GM11168 (cell line): ENCODE measurements at regions not wholly inside any gene's neighbourhood (a gene's known extent, or its start where the extent isn't known, plus 50 kb on each side); places are given as distances from the start of the nearest gene placed in this dataset.

Experiments used
- in situ Hi-C: fragments of 300-500 bp; cut with MboI; formaldehyde crosslinking; loops from one replicate; pipeline ENCODE4 v1.12.0; 2022; ENCODE audit warnings: low sequenced_read_pairs; ENCODE audit not compliant: unreplicated experiment

DNA sequence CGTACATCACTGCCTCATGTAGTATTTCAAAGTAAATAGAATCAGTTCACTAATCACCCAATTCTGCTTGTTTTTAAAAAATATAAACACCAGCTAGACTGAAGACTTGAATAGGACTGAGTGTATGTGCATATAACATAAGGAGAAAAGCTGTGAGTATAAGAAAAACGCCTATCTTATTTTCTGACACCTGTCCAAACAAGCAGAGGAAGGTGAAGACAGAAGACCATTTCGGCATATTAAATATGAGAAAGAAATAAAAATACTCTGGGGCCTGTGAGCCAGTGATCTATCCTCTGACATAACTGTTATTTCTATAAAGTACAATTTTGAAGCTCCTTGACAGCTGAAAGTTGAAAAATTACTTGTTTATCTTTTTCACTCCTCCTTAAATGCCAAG lies 111.3 kb upstream of the EEA1 start:
- in situ Hi-C loops: no loop called here

DNA sequence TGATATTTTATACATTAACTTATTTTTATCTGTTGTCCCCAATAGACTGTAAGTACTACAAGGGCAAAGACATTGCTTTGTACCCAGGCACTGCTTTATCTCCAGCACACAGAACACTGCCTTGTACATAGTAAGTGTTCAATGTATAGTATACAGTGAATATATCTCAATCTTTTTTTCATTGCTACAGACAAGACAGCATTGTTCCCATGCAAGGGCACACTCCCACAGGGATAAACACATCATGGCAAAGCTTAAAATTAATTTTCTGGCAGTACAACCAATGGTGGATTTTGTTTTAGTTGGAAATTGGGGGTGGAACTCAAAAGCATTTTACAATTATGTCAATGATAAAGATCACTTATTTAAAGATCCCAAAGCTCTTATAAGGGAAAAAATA lies 112.3 kb upstream of the EEA1 start:
- in situ Hi-C loops: no loop called here

DNA sequence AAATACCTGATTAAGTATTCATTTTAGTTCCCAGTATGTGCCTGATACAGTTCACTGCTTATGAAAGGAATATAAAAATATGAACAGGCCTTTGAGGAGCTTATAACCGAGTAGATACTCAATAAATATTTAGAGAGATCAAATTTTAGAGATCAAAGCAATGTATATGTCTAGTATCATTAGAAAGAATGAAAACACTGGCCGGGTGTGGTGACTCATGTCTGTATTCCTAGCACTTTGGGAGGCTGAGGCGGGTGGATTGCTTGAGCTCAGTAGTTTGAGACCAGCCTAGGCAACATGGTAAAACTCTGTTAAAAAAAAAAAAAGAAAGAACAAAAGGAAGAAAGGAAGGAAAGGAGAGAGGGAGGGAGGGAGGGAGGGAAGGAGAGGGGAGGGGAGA lies 113.2 kb upstream of the EEA1 start:
- in situ Hi-C loops: no loop called here

DNA sequence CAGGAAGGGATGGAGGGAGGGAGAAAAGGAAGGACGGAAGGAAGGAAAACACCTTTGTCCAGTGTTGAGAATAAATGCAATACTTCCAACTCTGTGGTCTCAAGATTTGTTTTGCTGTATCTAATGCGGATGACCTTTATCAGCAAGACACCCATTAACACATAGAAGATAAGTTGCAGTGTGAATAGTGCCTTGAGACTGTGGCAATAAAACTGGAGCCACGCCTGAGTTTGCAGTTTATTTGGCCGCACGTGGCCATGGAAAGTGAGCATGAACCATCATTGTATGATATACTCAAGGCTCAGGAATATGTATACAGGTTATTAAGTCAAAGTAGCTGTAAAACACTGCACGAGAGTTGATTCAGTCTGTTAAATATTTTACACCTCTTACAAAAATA lies 113.6 kb upstream of the EEA1 start:
- in situ Hi-C loops: no loop called here

DNA sequence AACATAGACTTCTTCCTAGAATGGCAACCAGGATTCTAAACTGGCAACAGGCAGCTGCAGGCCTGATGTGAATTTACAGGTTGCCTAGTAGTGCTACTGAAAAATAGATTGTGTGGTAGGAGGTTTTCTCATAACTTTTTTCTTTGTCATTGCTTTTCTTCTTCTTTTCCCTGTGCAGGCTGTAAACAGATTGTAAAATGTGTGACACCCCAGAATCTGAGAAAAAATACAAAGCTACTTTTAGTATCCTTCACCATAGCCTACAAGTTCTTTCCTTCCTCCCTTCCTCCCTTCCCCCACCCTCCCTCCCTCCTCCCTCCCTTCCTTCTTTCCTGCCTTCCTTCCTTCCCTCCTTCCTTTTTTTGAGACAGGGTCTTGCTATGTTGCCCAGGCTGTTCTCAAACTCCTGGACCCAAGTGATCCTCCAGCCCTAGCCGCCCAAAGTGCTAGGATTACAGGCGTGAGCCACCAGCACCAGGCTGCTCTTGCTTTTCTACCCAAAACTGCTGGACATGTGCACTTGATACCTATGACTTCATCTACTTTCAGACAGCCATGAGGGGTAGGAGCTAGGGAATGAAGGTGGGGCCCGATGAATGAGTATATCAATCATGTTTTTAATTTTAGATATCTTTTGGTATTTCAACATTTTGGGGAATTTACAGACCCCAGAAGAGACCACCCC lies 114.2 kb upstream of the EEA1 start:
- in situ Hi-C loops: no loop called here

DNA sequence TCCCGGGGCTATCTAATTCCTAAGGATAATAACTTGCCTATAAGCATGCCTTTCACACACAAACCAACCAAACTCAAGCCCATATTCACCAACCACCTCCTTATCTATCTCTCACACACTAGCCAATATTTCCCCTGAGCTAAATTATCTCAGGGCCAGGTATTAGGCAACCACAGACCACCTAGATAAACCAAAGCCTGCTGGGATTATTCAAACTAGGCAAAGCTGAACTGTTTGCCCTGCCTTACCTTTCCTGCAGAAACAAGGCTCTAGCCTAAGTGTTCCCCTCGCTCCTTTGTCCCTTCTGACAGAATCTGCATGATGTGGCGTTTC lies 114.7 kb upstream of the EEA1 start:
- in situ Hi-C loops: no loop called here

DNA sequence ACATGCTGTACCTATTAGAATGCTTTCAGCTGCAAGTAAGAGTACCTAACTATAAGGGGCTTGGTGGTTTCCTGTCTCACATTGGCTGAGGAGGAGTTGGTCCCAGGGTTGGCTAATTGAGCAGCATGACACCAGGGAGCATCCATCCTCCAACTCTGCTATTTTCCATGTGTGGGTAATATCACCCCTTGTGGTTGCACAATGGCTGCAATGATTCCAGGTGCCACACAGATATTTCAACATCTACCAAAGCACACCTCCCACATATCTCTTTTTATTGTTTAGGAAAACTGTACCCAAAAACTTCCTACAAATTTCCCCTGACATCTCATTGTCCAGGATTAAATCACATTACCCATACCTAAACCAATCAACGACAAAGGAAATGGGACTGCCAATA lies 118.0 kb upstream of the EEA1 start:
- in situ Hi-C loops: no loop called here

DNA sequence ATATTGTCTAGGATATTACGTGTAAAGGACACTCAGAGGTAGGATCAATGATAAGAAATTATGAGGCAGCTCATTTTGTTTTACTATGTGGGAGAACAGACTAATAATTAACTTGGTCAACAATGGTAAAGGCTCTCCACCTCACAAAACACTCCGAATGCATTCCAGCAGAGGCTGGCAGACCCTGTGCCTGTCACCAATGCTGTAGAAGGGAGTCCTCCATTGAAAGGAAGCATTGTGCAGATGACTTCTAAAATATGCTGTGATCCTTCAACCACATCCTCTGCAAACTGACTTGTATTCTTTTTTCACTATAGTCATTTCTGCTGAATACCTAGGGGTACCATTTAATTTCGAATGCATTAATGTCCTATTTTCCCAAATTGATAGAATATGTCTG lies 119.6 kb upstream of the EEA1 start:
- in situ Hi-C loops: no loop called here

DNA sequence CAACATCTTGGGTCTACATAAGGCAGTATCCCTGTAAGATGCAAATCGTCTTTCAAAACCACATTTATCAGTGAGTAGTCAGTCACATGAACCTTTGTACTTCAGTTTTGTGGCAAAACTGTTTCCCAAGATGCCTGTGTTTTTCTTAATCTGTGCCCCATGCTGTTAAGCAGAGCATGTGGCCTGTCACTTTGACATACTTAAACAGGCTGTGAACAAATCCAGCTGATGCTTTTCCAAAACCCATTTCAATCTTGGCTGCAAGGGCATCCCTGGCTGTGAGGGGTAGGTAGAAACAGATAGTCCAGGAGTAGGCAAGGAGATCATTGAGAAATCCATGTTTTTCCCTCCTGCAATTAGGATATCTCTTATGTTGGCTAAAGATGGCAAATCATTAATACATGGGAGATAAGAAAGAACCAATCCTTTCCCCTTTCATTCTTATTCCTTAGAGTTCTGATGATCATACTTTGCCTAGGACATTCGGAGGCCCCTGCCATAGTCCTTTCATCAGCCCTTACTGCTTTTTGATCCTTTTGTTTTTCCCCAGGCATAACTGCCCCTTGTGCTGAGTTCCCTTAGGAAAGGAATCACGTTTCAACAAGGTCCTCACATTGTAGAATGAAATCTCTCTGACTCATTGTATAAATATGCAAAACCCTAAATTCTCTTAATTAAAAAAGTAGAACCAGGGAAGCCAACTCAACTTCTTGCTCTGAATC lies 121.1 kb upstream of the EEA1 start:
- in situ Hi-C loops: no loop called here

DNA sequence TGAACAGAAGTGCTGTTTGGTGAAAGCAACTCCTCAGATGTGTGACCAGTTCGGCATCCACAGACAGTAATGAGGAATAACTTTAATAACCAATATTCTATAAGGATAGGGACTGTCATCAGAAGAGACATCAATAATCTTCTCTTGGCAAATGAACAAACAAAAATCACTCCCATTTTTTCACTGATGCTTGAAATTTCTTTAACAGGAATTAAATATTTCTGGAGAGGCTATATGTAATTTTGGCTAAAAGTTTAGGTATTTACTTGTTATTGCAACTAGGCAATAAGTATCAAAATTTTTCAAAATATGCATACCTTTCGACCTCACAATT lies 121.6 kb upstream of the EEA1 start:
- in situ Hi-C loops: no loop called here

DNA sequence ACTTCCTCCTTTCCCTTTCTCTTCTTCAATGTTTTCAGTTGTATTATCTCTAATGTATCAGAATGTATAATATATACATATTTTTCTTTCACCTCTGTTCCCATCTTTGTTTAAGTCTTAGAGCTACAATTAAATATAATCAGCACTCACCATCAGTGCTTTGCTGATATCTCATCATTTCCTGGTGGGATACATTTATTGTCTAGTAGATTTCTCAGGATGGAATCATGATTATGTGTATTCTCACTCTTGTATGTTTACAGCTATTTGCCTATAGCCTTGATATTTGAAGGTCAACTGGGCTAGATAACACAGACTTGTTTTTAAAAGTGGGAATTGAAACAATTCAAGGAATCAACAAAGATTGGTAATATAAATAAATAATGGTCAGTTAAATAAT lies 124.9 kb upstream of the EEA1 start:
- in situ Hi-C loops: no loop called here

DNA sequence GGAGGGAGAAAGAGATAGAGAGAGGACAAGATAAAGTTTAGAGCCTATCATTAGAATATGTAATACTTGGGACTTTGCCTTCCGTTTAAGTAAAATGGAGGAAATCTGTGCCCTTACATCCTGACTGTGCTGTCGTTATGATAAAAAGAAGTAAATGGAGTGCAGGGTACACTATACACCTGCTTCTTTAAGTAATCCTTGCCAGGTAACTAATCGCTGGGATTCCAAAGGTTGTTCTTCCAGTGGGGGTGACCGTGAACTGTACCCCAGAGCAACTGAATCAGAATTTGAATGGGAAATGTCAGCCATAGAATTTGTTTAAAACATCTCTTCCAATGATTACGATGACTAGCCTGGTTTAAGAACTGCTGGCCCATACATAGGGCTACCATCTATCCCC lies 126.1 kb upstream of the EEA1 start:
- in situ Hi-C loops: no loop called here

DNA sequence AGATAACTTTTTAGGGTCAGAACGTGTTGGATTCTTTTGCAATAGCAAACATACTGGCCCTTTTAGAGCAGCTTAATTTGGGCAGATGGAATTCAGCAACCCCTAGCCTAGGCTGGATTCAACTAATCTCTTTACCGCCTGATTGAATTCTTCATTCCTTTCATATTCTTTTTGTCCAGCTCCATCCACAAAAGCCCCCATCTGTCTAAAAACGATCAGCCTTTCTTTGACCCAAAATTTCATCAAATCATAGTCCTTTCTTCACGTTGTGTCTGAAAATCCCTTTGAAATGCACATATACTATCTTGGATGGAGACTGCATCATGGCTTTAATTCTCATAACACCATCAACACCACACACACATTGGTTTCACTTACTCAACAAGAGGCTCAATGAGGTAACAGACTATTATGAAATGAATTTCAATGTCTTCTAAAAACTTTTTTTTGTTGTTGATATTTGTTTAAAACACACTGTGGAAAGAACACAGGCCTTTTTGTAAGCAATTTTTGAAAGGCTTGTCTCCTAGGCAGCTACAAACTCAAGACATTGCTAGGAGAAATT lies 128.0 kb upstream of the EEA1 start:
- in situ Hi-C loops: no loop called here

DNA sequence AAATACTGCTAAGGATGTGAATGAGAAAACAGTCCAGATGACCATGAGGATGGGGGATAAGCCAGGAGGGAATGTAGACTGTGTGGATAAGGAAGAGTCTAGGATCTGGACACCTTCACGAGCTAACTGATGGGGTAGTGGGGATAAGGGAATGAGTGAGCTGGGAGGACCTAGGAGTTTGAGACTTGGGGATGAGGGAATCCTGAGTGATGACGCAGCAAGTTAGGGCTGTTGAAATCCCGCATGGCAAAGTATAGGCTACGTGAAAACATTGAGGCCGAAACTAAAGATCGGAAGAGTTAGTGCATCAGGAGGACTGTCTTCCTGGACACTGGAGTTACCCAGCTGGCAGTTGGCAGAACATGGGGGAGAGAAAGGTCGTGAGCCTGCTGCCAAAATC lies 129.2 kb upstream of the EEA1 start:
- in situ Hi-C loops: no loop called here

DNA sequence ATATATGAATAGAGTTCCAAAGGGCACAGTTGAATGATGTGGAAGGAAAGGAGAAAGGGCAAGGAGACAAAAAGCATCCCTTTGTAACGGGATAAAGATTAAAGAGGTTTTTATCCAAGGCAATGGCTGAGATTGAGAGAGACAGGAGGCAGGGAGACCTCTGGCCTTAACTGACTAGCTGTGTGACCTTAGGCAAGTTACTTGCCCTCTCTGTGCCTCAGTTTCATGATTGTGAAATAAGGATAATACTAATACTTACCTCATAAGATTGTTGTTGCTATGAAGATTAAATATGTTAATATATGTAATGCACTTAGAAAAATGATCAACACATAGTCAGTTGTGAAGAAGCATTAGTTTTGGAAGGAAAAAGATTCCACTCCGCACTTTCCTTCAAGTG lies 130.2 kb upstream of the EEA1 start:
- in situ Hi-C loops: no loop called here

DNA sequence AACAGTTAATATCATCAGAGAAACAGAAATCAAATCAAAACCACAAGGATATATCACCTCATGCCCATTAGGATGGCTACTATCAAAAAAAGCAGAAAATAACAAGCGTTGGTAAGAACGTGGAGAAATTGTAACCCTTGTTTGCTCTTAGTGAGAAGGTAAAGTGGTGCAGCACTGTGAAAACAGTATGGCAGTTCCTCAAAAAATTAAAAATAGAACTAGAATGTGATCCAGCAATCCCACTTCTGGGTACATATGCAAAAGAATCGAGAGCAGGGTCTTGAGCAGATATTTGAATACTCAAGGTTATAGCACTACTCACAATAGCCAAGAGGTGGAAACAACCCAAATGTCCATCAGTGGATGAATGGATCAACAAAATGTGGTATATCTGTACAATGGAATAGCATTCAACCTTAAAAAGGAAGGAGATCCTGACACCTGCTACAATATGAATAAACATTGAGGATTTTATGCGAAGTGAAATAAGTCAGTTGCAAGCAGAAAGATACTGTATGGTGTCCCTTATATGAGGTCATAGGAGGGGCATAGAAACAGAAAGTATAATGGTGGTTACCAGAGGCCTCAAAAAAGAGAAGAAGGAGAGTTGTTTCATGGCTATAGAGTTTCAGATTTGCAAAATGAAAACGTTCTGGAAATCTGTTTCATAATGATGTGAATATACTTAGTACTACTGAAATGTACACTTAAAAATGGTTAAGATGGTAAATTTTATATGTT lies 131.0 kb upstream of the EEA1 start:
- in situ Hi-C loops: no loop called here

DNA sequence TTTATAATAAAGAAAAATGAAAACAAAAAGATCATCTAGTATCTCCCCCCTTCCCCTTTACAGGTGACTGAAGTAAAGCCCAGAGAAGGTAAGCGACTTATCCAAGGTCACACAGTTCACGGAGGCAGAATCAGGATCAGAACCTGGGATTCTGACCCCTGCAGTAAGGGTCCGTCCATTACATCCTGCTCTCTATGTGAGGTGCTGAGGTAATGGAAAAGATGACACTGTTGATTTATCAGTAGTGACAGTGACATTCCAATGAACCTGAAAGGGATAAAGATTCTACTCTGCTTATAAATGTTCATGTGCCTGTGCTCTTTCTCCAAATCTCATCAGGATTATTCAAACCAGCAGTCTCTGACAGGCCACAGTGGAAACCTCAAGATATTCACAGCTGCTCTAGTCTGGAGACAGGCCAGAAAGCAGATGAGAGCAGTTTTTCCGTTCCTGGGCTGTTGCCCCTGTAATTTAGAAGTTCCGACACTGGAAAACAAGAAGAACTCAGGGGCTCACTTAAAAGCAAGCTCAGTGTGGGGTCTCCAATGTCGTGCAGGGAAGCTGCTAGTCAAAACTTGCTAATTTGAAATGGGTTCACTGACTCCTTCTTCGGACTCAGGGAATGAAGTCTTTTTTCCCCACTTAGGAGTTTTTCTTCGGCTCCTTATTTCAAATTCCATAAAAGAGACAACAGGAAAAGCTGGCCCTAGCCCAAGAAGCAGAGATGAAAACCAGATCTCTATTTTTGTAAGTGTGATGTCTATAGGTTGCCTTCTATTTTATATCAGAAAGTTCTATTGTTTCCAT lies 131.8 kb upstream of the EEA1 start:
- in situ Hi-C loops: no loop called here

DNA sequence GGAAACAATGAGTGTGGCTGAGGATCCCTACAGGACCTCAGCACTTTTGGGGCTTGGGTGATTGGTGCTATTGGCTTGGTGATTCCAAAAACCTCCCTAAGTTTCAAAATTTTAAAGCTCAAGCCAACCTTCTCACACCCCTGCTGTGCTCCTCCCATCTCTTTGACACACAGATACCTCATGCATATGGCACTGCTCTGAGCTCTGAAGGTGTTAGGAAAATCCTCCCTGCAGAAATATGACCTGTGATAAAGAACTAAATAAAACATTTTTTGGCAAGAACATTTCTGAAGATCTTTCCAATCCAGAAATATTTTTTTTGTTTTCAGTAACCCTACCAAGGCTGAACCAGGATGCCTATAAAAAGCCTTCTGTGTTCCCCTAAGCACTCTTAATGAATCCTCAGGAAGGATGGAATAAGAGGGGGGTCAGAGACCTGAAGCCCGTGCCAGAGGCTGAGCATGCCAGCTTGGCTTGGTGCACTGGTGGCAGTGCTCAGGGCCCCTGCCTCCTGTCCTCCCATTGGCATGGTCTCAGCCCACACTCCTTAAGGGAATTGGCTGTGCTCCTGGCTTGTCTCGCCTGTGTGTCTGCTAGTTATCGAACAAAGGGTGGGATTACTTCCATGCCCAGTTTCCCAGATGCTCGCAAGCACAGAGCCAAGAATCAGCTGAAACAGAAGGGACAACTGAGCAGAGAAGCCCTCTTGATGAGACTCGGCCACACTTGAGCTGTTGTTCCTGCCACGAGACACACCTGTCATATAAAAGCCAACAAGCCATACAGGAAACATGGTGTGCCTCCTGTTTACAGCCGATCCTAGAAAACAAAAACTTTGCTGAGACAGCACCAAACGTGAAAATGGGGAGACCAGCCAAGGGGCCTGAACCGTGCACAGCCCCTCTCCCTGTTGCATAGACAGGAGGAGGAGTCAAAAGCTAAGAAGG lies 132.7 kb upstream of the EEA1 start:
- in situ Hi-C loops: no loop called here

DNA sequence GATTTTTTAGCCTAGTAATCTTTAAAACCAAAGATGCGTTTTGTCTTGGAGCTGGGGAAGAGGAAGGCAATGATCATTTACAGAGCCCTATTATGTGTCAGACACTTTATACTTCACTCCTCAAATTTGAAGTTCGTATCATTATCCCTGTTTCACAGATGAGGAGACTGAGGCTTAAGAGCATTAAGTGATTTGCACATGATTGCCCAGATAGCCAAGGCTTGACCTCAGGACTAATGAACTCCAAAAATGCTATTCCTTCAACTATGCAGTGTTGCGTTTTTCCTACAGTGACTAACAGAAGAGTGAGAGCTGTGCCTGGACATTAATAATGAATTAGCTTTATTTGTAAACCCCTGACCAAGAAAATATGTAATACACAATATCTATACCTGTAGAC lies 136.8 kb upstream of the EEA1 start:
- in situ Hi-C loops: no loop called here

DNA sequence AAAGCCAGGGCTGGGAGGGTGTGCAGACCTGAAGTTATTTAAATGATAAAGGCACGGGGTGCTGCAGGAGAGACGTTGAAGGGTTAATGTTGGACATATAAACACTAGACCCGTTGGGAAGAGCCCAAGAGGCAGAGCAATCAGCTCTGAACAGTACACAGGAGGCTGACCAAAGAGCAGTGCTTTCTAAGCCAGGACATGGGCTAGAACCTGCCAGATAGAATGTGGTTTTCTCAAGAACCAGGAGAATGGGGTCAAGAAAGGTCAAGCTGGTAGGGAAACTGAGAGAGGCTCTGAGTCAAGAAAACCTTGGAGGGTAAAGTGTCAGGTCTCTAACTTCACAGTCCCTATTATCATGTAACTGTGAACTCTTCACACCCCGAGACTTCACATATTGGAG lies 143.2 kb upstream of the EEA1 start:
- in situ Hi-C loops: no loop called here
